Fibroblast of skin of right quadriceps (primary cell): ENCODE measurements at regions not wholly inside any gene's neighbourhood (a gene's known extent, or its start where the extent isn't known, plus 50 kb on each side); places are given as distances from the start of the nearest gene placed in this dataset.

Experiments
- DNase-seq: peaks from one replicate; pipeline ENCODE4 v3.0.0-alpha.2; 2013

DNA sequence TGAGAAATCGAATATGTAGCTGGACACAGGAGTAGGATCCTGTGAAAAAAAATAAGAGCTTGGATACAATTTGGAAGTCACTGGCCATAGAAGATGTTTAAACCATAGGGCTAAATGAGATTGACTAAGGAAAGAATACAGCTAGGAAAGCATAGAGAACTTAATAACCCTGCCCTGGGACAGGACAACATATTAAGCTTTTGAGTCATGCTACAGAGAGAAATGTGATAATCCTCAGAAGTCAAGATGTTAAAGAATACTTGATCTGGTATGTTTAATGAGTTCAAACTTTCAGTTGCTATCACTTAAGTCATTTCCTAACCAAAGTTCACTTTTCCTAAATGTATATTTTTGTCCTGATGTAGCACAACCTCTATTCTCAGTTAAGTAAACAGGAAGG lies 154.6 kb upstream of the TSHZ2 start:
- peak; percentile 45 for DNase-seq

DNA sequence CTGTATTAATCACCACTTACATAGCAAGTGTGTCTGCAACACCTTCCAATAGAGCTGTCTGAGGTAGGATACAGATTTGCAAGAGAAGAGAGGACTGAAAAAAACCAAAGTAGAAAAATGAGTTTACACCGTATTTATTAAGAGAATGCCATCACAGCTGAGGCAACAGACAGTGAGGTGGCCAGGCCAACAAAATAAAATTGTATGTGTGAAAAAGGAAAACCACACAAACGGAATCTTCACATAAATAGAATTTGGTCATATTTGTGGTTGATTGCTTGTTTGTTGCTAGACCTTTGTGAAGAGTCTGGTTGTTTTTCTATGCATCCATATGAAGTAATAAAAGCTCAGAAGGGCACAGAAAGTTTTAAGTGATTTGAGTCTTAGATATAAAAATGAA lies 157.8 kb upstream of the TSHZ2 start:
- no peak for DNase-seq

DNA sequence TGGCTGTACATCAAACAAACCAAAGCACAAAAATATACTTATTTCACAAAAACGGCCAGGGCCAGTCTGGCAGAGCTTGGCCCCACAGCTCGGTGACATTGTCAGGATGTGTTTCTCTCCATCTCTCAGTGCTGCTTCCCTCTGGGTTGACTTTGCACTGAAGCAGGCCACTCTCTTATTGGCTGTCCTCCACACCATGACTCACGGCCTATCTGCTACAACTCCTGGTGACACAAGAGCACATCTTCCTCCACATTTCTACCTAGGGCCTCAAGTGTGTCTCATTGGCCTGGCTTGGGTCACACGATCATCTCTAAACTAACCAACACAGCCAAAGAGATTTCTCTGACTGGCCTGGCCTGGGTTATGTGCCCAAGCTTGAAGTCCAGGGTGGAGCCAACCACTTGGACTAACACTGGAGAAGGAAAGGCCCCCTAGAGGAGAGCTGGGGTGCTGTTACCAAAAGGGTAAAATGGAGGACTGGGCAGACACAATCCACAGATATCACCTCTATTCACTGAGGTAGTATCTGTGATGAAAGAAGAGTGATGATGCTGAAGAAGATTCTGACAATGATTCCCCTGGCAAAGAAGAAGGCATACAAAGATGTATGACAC lies 159.8 kb upstream of the TSHZ2 start:
- no peak for DNase-seq

DNA sequence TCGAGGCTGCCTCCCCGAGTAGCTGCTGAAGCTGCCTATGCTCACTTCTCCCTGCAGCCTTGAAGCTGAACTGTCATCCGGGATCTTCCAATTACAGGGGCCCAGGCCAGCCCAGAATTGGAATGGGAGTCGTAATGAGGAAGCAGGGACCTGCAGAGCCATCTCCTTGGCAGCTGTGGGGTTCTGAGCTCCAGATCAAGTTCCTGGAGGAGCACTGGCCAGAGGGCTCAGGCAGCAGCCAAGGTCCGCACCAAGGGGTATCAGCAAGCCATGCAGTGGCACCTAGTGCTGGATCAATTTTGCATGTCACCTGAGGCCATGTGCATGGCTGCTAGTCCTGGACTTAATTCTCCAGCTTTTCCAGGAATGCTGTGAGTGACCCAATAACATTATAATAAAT lies 163.2 kb upstream of the TSHZ2 start:
- no peak for DNase-seq

GRCh38 chr20:52806918-52807317 lies 165.2 kb upstream of the TSHZ2 start:
- DNase-seq, result no peak

GRCh38 chr20:52805843-52806242 lies 166.3 kb upstream of the TSHZ2 start:
- DNase-seq, result no peak

GRCh38 chr20:52805296-52805571 lies 166.9 kb upstream of the TSHZ2 start:
- no peak for DNase-seq

DNA sequence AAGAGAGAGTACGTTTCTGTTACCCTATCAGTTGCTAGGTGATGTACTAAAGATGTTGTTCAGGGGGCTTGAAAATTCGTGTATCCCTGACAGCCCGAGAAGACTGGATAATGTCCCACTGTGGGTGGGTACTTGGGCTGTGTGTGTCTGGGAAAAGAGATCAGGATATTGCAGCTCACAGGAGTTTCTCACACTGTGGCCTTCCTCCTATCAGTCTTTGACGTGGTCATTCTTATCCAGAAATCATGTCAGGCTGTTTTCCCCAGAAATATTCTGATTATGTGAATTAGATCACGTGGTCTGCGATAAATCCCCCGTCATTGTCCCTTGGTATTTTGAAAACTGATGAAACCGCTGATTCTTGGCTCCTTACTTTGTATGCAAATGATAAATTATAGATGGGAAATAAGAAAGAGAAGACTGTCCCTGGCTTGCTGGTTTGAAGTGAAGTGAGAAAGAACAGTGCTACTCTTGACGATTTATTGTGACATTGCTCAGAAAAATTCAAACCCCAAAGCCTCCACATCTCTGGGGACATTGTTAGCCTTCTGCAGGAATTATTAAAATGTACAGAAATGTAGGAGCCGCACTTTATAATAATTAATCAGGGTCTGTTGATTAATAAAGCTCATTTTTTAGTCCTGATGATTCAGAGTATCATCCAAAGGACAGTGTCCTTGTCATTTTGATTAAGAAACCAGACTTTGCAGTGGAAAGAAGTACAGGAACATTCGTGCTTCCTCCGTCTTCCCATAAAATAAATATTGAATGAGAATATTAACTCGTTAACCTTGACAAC lies 167.5 kb upstream of the TSHZ2 start:
- DNase-seq, result no peak

GRCh38 chr20:52801628-52802006 lies 170.5 kb upstream of the TSHZ2 start:
- no peak for DNase-seq

DNA sequence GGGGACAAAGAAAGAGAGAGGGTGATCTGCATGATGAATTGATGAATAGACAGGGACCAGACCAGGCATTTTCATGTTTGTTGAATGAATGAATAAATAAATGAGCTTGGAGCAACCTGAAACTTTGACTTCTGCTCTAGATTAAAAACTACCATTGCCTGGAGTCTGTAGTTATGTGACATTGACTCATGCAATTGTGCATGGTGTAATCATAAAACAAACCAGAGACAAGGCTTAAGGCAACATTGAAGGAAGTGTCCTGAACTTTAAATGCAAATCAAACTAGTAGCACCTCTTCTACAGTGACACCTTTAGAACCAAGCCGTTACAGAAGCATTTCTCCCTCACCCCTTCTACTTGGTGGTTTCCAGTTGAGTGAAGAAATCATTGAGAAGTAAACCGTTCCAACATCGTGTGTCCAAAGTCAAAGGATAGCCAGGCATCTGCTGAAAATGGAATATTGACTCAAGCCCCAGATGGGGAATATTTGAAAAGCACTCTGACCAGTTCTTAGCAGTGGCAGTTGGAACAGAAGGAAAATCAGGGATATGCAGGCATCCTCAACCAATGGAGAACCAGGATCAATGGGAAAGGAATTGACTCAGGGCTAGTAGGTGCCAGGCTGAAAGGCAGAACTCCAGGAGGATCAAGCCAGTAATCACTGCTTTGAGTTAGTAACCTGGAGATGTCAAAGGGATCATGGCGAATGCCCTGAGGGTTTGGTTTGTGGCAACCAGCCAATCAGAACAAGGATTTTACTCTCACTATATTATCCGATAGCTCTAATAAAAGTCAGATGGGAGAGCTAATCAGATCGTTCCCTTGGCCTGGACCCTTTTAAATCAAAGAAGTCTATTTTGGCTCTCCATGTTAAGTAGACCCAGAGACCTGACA lies 171.2 kb upstream of the TSHZ2 start:
- DNase-seq, result no peak

GRCh38 chr20:52799130-52799529 lies 173.0 kb upstream of the TSHZ2 start:
- no peak for DNase-seq

- no peak for DNase-seq
Observed at GRCh38 chr20:52798124-52798523, 174.0 kb upstream of the TSHZ2 start.

GRCh38 chr20:52794853-52795252 lies 177.3 kb upstream of the TSHZ2 start:
- DNase-seq, result no peak

GRCh38 chr20:52793339-52793963 lies 178.7 kb upstream of the TSHZ2 start:
- no peak for DNase-seq

DNA sequence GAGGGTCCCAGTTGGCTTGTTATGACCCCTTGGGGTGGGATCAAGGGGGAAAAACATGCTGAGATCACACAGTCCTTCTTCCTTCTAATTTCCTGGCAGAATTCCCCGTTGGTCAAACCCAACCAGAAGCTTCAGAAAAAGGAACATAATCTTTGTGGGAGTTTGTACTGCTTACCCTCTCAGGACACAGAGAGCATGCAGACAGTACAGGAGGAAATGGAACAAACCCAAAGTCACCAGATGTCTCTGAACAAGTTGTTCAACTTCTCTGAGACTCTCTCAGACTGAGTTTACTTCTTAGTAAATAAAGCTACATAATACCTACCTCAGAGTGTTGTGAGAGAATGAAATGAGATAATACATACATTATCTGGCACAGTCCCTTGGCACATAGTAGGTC lies 181.1 kb upstream of the TSHZ2 start:
- DNase-seq, result no peak

- DNase-seq, result no peak
Observed at GRCh38 chr20:52789716-52790115, 182.4 kb upstream of the TSHZ2 start.

GRCh38 chr20:52787962-52788361 lies 184.2 kb upstream of the TSHZ2 start:
- DNase-seq, result no peak

DNA sequence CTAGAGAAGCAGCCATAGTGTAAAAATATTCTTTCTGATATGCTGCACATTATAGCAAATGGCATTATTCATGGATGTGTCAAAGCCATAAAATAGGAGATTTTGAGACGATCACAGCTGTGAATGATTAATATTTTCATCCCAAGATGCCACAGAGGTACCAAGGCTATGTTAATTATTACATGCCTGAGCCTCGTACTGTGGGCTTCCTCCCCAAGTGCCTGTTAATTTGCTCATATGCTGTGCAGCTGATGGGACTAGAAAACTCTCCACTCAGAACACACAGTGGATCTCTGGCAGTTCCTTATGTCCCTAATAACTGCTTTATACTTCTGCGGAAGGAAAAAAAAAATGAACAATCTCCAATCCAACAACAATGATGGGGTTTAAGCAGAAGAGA lies 184.9 kb upstream of the TSHZ2 start:
- peak; percentile 17 for DNase-seq

GRCh38 chr20:52785679-52786078 lies 186.5 kb upstream of the TSHZ2 start:
- DNase-seq, result peak; percentile 50

DNA sequence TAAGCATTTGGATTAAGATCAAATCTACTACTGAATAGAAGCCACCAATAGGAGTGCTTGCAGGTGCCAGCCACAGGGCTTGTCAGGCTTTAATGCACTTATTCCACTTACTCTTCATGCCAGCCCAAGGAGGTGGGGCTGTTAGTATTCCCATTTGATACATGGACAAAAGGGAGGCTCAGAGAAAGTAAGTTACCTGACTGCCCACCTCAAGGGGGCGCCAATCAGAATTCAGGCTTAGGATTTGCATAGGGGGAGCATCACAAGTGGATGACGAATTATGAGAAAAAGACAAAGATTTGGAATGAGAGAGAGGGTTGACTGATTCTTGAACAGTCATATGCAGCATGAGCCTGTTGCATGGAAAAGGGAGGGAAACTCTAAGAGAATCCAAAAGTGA lies 188.4 kb upstream of the TSHZ2 start:
- DNase-seq, result peak; percentile 8

DNA sequence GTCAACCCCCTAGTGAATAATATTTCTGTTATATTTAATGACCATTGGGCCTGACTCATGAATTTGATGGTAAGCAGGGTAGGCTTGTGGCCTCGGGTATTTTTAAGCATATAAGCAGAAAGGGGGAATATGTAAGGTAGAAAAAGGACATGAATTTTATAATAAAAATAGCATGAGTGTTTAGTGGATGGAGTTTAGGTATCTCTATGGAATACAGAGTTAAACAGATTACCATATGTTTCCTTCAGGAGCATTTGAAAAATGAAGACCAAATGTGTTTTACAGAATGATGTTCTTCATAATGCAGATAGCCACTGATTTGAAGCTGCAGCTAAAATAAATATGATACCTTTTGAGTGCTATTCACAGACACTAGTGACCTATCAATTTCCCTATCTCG lies 191.7 kb upstream of the TSHZ2 start:
- no peak for DNase-seq

DNA sequence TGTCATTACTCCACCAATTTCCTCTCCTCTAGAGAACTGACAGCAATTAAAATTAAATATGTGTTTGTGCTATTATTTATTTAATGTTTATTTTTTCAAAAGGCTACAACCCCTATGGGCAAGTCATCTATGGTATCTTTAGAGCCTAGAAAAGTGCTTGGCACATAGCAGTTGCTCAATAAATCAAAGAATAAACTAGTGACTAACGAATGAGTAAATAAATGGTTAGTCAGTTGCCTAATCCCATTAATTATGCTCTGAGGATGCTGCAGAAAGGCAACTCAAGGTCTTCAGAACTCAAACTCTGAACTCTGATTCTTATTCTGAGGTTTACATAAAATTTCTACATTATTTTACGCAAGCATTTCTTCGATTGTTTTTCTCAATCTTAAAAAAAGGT lies 193.0 kb upstream of the TSHZ2 start:
- no peak for DNase-seq

DNA sequence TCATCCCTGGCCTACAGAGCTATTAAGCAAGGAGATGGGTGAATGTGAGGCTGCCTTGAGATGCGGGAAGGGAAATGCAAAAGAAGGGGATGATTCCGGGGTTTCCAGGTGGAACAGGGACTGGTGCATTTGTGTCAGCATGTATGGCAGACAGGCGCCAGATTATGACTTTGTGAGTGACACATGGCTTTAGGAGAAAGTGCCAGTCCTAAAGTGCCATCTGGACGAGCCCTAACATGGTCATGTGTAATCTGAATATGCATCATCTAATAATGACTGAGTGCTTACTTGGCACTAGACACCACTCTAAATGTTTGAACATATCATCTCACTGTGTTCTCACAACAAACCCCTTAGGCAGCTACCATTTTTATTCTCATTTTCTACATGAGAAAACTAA lies 195.0 kb upstream of the TSHZ2 start:
- DNase-seq, result no peak

- no peak for DNase-seq
Observed at GRCh38 chr20:52775786-52776185, 196.4 kb upstream of the TSHZ2 start.
